KOPT-K1 (cell line): ENCODE measurements at regions not wholly inside any gene's neighbourhood (a gene's known extent, or its start where the extent isn't known, plus 50 kb on each side); places are given as distances from the start of the nearest gene placed in this dataset.

Source experiments
- H3K27ac ChIP-seq: fragments of 200-600 bp; sonication (generic); 2 replicates; pipeline ENCODE4 v1.5.1; 2016; ENCODE audit warnings: antibody characterized with exemption, mild to moderate bottlenecking, low read depth, low read length; ENCODE audit not compliant: poor library complexity, severe bottlenecking
- H3K36me3 ChIP-seq: fragments of 200-600 bp; sonication (generic); 2 replicates; pipeline ENCODE4 v1.5.1; 2017; ENCODE audit warnings: antibody characterized with exemption, mild to moderate bottlenecking, low read length, moderate library complexity; ENCODE audit not compliant: insufficient read depth
- H3K9me3 ChIP-seq: fragments of 200-600 bp; sonication (generic); 2 replicates; pipeline ENCODE4 v1.5.1; 2017; ENCODE audit warnings: antibody characterized with exemption, low read length, mild to moderate bottlenecking; ENCODE audit not compliant: insufficient read depth, poor library complexity, severe bottlenecking

- Histone ChIP-seq H3K36me3 (peaks cover 35% of the 10 kb centered on the region), H3K27ac (no peak overlapping the region)
Observed at GRCh38 chrX:74251006-74251930, 52.7 kb upstream of the ZCCHC13 start.

DNA sequence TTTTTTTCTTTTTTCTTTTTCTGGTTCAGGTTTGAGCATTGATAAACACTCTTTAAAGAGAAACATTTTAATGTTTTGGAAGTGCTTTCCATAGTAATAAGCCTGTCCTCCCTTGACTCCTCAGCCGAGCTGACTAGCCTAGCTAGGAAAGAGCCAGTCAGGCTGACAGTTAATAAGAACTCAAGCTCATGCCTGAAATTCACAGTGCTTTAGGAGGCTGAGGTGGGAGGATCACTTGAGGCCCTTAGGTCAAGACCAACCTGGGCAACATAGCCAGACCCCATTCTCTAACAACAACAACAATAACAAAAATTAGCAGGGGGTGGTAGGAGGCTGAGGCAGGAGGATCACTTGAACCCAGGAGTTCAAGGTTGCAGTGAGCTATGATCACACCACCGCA is 53.4 kb upstream of the ZCCHC13 start:
- Histone ChIP-seq H3K27ac (no peak overlapping the region), H3K36me3 (peaks cover 33% of the 10 kb centered on the region), H3K9me3 (no peaks in the 10 kb centered on the region)

More at GRCh38 chrX:74251006-74251930, 52.7 kb upstream of the ZCCHC13 start:
- no peaks in the 10 kb centered on the region for H3K9me3 ChIP-seq

- no peak overlapping the region for H3K27ac ChIP-seq
- peaks cover 33% of the 10 kb centered on the region for H3K36me3 ChIP-seq
- no peaks in the 10 kb centered on the region for H3K9me3 ChIP-seq
Observed at GRCh38 chrX:74249963-74250362, 54.0 kb upstream of the ZCCHC13 start.

DNA sequence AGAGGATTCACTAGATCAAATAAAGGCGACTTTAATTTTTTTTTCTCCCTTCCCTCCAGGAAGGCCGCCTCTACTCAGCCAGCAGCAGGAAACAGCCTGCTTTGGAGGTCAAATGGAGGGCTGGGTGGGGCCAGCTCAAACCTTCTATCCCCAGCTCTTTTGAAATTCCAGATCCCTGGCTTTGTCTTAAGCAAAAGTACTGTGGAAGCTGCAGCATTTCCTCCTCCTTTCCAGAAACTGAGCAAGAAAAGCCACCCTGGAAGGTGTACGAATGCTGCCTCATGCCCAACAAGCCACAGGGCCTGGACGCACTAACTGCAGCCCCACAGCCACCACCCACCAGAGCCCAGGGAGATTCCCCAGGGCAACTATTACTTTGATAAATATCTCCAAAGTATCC is 55.1 kb upstream of the ZCCHC13 start:
- H3K27ac ChIP-seq, result no peak overlapping the region
- H3K9me3 ChIP-seq, result no peaks in the 10 kb centered on the region
- peaks cover 27% of the 10 kb centered on the region for H3K36me3 ChIP-seq

- H3K36me3 ChIP-seq, result peaks cover 35% of the 10 kb centered on the region
- H3K27ac ChIP-seq, result no peak overlapping the region
Observed at GRCh38 chrX:74246524-74246923, 57.5 kb upstream of the ZCCHC13 start.

GRCh38 chrX:74242484-74243138 is 61.4 kb upstream of the ZCCHC13 start:
- no peaks in the 10 kb centered on the region for H3K9me3 ChIP-seq
- no peak overlapping the region for H3K27ac ChIP-seq
- H3K36me3 ChIP-seq, result peaks cover 56% of the 10 kb centered on the region

More at GRCh38 chrX:74246524-74246923, 57.5 kb upstream of the ZCCHC13 start:
- no peaks in the 10 kb centered on the region for H3K9me3 ChIP-seq

- H3K9me3 ChIP-seq, result no peaks in the 10 kb centered on the region
- H3K36me3 ChIP-seq, result peaks cover 52% of the 10 kb centered on the region
- no peak overlapping the region for H3K27ac ChIP-seq
Observed at GRCh38 chrX:74242050-74242449, 61.9 kb upstream of the ZCCHC13 start.

- H3K27ac ChIP-seq, result no peak overlapping the region
- H3K9me3 ChIP-seq, result no peaks in the 10 kb centered on the region
- peaks cover 41% of the 10 kb centered on the region; the same call in 1 of the 2 replicates for H3K36me3 ChIP-seq
Observed at GRCh38 chrX:74238771-74239170, 65.2 kb upstream of the ZCCHC13 start.

DNA sequence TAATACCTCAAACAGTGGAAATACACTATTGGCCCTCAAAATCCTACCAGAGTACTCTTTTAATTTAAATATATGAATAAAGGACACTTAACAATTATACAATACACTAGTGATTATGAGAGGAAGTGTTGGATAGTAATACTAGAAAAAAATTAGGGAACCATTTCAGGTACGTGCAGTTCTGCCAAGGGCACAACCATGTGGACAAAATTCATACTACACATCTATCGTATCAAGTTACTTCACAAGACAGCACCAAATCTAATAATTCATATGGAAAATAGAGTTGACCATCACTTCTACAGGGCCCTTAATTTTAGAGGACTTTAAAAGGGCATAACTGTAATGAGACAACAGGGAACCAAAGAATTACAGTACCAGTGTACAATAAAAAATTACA is 69.2 kb upstream of the ZCCHC13 start:
- Histone ChIP-seq H3K27ac (no peak overlapping the region), H3K9me3 (no peaks in the 10 kb centered on the region)

GRCh38 chrX:74232859-74233258 is 71.1 kb upstream of the ZCCHC13 start:
- no peaks in the 10 kb centered on the region for H3K9me3 ChIP-seq
- H3K36me3 ChIP-seq, result peaks cover 6% of the 10 kb centered on the region; the same call in 1 of the 2 replicates
- H3K27ac ChIP-seq, result no peak overlapping the region

More for the DNA sequence above, 69.2 kb upstream of the ZCCHC13 start:
- H3K36me3 ChIP-seq, result peaks cover 12% of the 10 kb centered on the region; the same call in 1 of the 2 replicates

GRCh38 chrX:74231625-74232024 is 72.4 kb upstream of the ZCCHC13 start:
- no peaks in the 10 kb centered on the region for H3K9me3 ChIP-seq
- peaks cover 13% of the 10 kb centered on the region for H3K36me3 ChIP-seq
- no peak overlapping the region for H3K27ac ChIP-seq

DNA sequence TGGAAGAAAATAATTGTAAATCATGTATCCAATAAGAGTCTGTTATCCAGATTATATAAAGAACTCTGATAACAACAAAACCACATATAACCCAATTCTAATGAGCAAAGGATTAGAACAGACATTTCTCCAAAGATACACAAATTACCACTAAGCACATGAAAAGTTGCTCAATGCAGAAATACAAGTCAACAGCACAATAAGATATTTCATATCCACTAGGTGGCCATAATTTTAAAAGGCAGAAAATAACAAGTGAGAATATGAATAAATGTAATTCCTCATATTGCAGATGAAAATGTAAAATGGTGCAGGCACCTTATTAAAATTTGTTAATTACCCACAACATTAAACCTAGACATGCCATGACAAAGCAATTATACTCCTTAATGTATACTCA is 73.9 kb upstream of the ZCCHC13 start:
- Histone ChIP-seq H3K9me3 (no peaks in the 10 kb centered on the region), H3K36me3 (peaks cover 26% of the 10 kb centered on the region), H3K27ac (no peak overlapping the region)

GRCh38 chrX:74225111-74225510 is 78.9 kb upstream of the ZCCHC13 start:
- H3K9me3 ChIP-seq, result no peaks in the 10 kb centered on the region
- H3K27ac ChIP-seq, result no peak overlapping the region
- peaks cover 29% of the 10 kb centered on the region for H3K36me3 ChIP-seq

DNA sequence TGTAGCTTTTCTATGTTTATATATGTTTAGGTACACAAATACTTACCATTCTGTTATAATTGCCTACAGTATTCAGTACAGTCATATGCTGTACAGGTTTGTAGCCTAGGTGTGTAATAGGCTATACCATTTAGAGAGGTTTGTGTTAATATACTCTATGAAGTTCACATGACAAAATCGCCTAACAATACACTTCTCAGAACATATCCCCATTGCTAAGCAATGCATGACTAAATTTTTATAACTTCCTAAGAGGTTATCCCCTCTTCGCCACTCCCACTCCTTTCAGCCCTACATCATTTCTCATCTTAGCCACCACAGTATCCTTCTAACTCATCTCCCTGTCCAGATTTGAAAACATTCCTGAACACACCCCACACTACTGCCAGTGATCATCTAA is 83.7 kb upstream of the ZCCHC13 start:
- Histone ChIP-seq H3K9me3 (no peaks in the 10 kb centered on the region), H3K27ac (no peak overlapping the region), H3K36me3 (peaks cover 24% of the 10 kb centered on the region)

GRCh38 chrX:74218895-74219294 is 85.1 kb upstream of the ZCCHC13 start:
- no peaks in the 10 kb centered on the region for H3K9me3 ChIP-seq
- peaks cover 32% of the 10 kb centered on the region for H3K36me3 ChIP-seq

More at GRCh38 chrX:74218895-74219294, 85.1 kb upstream of the ZCCHC13 start:
- H3K27ac ChIP-seq, result no peak overlapping the region
